NCI-H2081 treated with DMSO at 0.1 percent for 48 hours (cell line): ENCODE measurements at regions not wholly inside any gene's neighbourhood (a gene's known extent, or its start where the extent isn't known, plus 50 kb on each side); places are given as distances from the start of the nearest gene placed in this dataset.

ENCODE experiments used
- DNase-seq: peaks from one replicate; lab custom pipeline; 2025; lab: John Stamatoyannopoulos, UW

- DNase-seq, result no peak
These were observed 133.1 kb upstream of the NPVF start for GRCh38 chr7:25361387-25361786.

- DNase-seq, result no peak
These were observed 133.6 kb upstream of the NPVF start for GRCh38 chr7:25361863-25362262.

- DNase-seq, result no peak
These were observed 140.4 kb upstream of the NPVF start for GRCh38 chr7:25368599-25369201.

GRCh38 chr7:25369786-25370185 is 141.5 kb upstream of the NPVF start:
- no peak for DNase-seq

- DNase-seq, result no peak
These were observed 143.7 kb upstream of the NPVF start for GRCh38 chr7:25371972-25372371.

- no peak for DNase-seq
These were observed 147.7 kb upstream of the NPVF start for GRCh38 chr7:25375805-25376600.

- no peak for DNase-seq
These were observed 151.3 kb upstream of the NPVF start for GRCh38 chr7:25379351-25380300.

- DNase-seq, result no peak
These were observed 153.7 kb upstream of the NPVF start for GRCh38 chr7:25381818-25382589.

- no peak for DNase-seq
These were observed 154.6 kb upstream of the NPVF start for GRCh38 chr7:25382869-25383268.

- DNase-seq, result no peak
These were observed 155.1 kb upstream of the NPVF start for GRCh38 chr7:25383402-25383801.

GRCh38 chr7:25384788-25385505 is 156.7 kb upstream of the NPVF start:
- peak; percentile 89 for DNase-seq

- DNase-seq, result peak; percentile 89
These were observed 157.3 kb upstream of the NPVF start for GRCh38 chr7:25385506-25386136.

- no peak for DNase-seq
These were observed 158.0 kb upstream of the NPVF start for GRCh38 chr7:25386311-25386744.

GRCh38 chr7:25388681-25389080 is 160.4 kb upstream of the NPVF start:
- DNase-seq, result no peak

GRCh38 chr7:25389489-25390106 is 161.3 kb upstream of the NPVF start:
- peak; percentile 41 for DNase-seq

GRCh38 chr7:25391295-25391861 is 163.1 kb upstream of the NPVF start:
- DNase-seq, result no peak

- DNase-seq, result no peak
These were observed 163.8 kb upstream of the NPVF start for GRCh38 chr7:25391961-25392587.

GRCh38 chr7:25392588-25393338 is 164.5 kb upstream of the NPVF start:
- no peak for DNase-seq

GRCh38 chr7:25395976-25396375 is 167.7 kb upstream of the NPVF start:
- no peak for DNase-seq
